Neural cell (in vitro differentiated cells): ENCODE measurements at regions not wholly inside any gene's neighbourhood (a gene's known extent, or its start where the extent isn't known, plus 50 kb on each side); places are given as distances from the start of the nearest gene placed in this dataset.

Experiments used
- CTCF ChIP-seq: fragments of 450-650 bp; IDR thresholded peaks from 2 replicates; pipeline ENCODE4 v1.5.1; 2014; ENCODE audit warnings: antibody characterized with exemption, mild to moderate bottlenecking, moderate library complexity; ENCODE audit not compliant: poor library complexity, severe bottlenecking
- EP300 ChIP-seq: fragments of 450-650 bp; conservative IDR thresholded peaks from 2 replicates; pipeline ENCODE4 v1.6.1; 2014; ENCODE audit warnings: antibody characterized with exemption, mild to moderate bottlenecking, moderate library complexity; ENCODE audit not compliant: poor library complexity, severe bottlenecking
- MXI1 ChIP-seq: fragments of 450-650 bp; conservative IDR thresholded peaks from 2 replicates; pipeline ENCODE4 v1.6.1; 2014; ENCODE audit warnings: antibody characterized with exemption, mild to moderate bottlenecking; ENCODE audit not compliant: poor library complexity, severe bottlenecking
- TF ChIP-seq, protein P1 (sequence below): IDR thresholded peaks from 2 replicates; pipeline ENCODE4 v1.6.1; 2012; ENCODE audit warnings: borderline replicate concordance

- TF ChIP-seq MXI1 = no peak
- no peak for TF ChIP-seq EP300
- TF ChIP-seq, protein P1, sequence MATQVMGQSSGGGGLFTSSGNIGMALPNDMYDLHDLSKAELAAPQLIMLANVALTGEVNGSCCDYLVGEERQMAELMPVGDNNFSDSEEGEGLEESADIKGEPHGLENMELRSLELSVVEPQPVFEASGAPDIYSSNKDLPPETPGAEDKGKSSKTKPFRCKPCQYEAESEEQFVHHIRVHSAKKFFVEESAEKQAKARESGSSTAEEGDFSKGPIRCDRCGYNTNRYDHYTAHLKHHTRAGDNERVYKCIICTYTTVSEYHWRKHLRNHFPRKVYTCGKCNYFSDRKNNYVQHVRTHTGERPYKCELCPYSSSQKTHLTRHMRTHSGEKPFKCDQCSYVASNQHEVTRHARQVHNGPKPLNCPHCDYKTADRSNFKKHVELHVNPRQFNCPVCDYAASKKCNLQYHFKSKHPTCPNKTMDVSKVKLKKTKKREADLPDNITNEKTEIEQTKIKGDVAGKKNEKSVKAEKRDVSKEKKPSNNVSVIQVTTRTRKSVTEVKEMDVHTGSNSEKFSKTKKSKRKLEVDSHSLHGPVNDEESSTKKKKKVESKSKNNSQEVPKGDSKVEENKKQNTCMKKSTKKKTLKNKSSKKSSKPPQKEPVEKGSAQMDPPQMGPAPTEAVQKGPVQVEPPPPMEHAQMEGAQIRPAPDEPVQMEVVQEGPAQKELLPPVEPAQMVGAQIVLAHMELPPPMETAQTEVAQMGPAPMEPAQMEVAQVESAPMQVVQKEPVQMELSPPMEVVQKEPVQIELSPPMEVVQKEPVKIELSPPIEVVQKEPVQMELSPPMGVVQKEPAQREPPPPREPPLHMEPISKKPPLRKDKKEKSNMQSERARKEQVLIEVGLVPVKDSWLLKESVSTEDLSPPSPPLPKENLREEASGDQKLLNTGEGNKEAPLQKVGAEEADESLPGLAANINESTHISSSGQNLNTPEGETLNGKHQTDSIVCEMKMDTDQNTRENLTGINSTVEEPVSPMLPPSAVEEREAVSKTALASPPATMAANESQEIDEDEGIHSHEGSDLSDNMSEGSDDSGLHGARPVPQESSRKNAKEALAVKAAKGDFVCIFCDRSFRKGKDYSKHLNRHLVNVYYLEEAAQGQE = no peak
- TF ChIP-seq CTCF = no peak
These were observed 79.3 kb upstream of the STT3B start for GRCh38 chr3:31453430-31453829.
